Uterus (tissue), 2 donors: ENCODE measurements at regions not wholly inside any gene's neighbourhood (a gene's known extent, or its start where the extent isn't known, plus 50 kb on each side); places are given as distances from the start of the nearest gene placed in this dataset.

Experiments used
- CTCF ChIP-seq, 4 experiments: fragments of 200-600 bp in 2 of 4; fragments of 450-650 bp in 2 of 4; sonication (generic) in 2 of 4; IDR thresholded peaks; one replicate each; pipeline ENCODE4 v1.5.1; 2016 to 2019; ENCODE audit warnings: antibody characterized with exemption in 4 of 4, mild to moderate bottlenecking in 2 of 4, moderate library complexity in 1 of 4
- POLR2A ChIP-seq, 2 donors: fragments of 450-650 bp; IDR thresholded peaks; one replicate each; pipeline ENCODE4 v1.6.1; 2016; ENCODE audit warnings: antibody characterized with exemption in 2 of 2, mild to moderate bottlenecking in 1 of 2, moderate library complexity in 1 of 2

GRCh38 chr1:165034136-165034809, 322.2 kb downstream of the LMX1A start:
- no peak for TF ChIP-seq CTCF (IDR thresholded peaks at IDR 0.05)
- TF ChIP-seq POLR2A (IDR thresholded peaks at IDR 0.05) = no peak
